Lung (tissue), 9 donors: ENCODE measurements at regions not wholly inside any gene's neighbourhood (a gene's known extent, or its start where the extent isn't known, plus 50 kb on each side); places are given as distances from the start of the nearest gene placed in this dataset.
A peak's percentile ranks its signal among the peaks of the same experiment; 100 is the strongest.
"Not testable (repeated sequence)": the region's sequence is repeated elsewhere in the genome, so short reads cannot be mapped to it uniquely, and the experiment has no call there.

ENCODE experiments used
- ATAC-seq: fragments of 200-7000 bp; cut with Tn5 transposase; one replicate; pipeline ENCODE4 v1.9.1; 2020; ENCODE audit warnings: moderate number of reproducible peaks; ENCODE audit not compliant: insufficient read depth, low FRiP score
- DNase-seq, 3 donors: peaks; one replicate each; pipeline ENCODE4 v3.0.0-alpha.2; 2013 to 2017
- H3K27ac ChIP-seq, 2 donors: one replicate each; pipeline ENCODE4 v1.5.1; 2013; ENCODE audit warnings: mild to moderate bottlenecking in 2 of 2, moderate library complexity in 2 of 2, control low read depth in 1 of 2, inconsistent platforms in 1 of 2, low read depth in 1 of 2, low read length in 1 of 2
- H3K27me3 ChIP-seq, 3 donors: one replicate each; pipeline ENCODE4 v1.5.1; 2013; ENCODE audit warnings: low read length in 2 of 3; ENCODE audit not compliant: control insufficient read depth in 3 of 3, insufficient read depth in 3 of 3
- H3K36me3 ChIP-seq, 4 donors: one replicate each; pipeline ENCODE4 v1.5.1; 2013; ENCODE audit warnings: low read length in 4 of 4, mild to moderate bottlenecking in 1 of 4, moderate library complexity in 1 of 4; ENCODE audit not compliant: control insufficient read depth in 4 of 4, insufficient read depth in 4 of 4
- H3K4me1 ChIP-seq, 5 donors: one replicate each; pipeline ENCODE4 v1.5.1; 2013; ENCODE audit warnings: low read length in 5 of 5, mild to moderate bottlenecking in 2 of 5, moderate library complexity in 1 of 5; ENCODE audit not compliant: control insufficient read depth in 5 of 5, insufficient read depth in 5 of 5
- H3K4me3 ChIP-seq: one replicate; pipeline ENCODE4 v1.5.1; 2013; ENCODE audit warnings: mild to moderate bottlenecking, control low read depth, moderate library complexity
- H3K9ac ChIP-seq, 2 donors: one replicate each; pipeline ENCODE4 v1.5.1; 2013; ENCODE audit warnings: low read length in 2 of 2, control low read depth in 1 of 2; ENCODE audit not compliant: insufficient read depth in 1 of 2
- H3K9me3 ChIP-seq, 4 donors: one replicate each; pipeline ENCODE4 v1.5.1; 2013; ENCODE audit warnings: low read length in 3 of 4, mild to moderate bottlenecking in 1 of 4, moderate library complexity in 1 of 4; ENCODE audit not compliant: control insufficient read depth in 4 of 4, insufficient read depth in 3 of 4
- WGBS, 2 donors: extraction: QIAGEN DNeasy Blood & Tissue Kit; methylation state at CpG; one replicate each; pipeline ENCODE4 v1.1.7; 2013; 5-methylcytosine and 5-hydroxymethylcytosine counted together
- donor health status: Bipolar disorder and iron deficiency.
- donor health status: healthy.
- donor health status: DM: yes; HTN: yes; CAD: no.

DNA sequence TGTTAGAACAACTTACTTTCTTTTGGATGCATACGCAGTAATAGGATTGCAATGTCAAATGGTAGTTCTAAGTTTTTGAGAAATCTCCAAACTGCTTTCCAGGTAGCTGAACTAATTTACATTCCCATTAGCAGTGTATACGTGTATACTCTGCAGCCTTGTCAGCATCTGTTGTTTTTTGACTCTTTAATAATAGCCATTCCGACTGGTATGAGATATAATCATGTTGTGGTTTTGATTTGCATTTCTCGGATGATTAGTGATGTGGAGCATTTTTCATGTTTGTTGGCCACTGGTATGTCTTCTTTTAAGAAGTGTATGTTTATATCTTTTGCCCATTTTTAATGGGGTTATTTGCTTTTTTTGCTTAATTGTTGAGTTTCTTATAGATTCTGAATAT lies 76.9 kb upstream of the HNRNPA1L2 start:
- 87 to 89% methylated on average over 4 of the region's 4 CpGs for WGBS, 2 donors
- H3K36me3 ChIP-seq, H3K4me1 ChIP-seq, H3K27me3 ChIP-seq, H3K4me3 ChIP-seq, H3K9ac ChIP-seq, DNase-seq, ATAC-seq, H3K9me3 ChIP-seq, H3K27ac ChIP-seq: not testable (repeated sequence)

DNA sequence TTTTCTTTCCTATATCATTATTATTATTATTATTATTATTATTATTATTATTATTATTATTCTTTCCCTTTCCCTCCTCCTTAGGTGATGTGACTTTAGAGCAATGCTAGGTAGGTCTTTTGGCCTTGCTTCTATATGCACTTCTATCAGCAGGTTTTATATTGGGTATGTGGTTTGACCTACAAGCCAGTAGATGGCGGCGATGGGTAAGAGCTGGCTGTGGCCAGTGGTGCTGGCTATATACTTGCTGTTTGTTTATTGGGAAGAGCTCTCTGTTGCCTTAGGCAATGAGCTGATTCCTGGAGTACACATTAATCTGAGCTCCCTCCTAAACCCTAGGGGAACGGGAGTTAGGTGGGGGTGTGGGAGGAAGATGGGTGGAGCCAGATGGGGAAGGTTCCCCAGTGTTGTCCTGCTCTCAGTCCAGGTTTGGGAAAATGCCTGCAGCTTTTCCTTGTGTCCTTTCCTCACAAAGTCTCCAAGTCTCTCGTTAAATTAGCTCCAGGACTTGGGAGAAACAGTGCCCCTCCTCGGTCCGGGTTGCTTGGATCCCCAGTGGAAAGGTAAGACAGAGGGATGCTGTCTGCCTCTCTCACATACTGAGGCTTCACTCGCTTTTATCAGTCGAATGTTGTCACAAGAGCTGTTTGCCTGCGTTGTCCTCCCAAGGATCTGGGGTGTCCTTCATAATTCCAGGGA lies 72.2 kb upstream of the HNRNPA1L2 start:
- WGBS, 2 donors: 0 to 4% methylated on average over 1 to 3 of the region's 9 CpGs
- H3K4me3 ChIP-seq, H3K4me1 ChIP-seq: not testable (repeated sequence)

DNA sequence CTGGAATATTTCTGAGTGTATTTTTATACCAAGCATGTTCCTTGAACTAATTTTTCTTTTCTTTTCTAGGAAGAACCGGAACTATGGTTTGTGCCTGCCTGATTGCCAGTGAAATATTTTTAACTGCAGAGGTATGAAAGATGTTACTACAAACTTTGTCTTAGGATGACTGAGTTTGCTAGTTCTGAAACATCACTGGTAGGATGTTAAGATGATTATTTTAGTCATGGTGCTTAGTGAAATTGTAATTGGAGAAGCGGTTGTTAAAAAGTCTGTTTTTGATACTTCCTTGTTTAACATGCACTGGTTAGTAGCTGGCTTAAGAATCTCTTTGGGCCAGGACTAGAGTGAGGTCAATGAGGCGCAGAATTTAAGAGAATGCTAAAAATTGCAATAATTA lies 71.1 kb upstream of the HNRNPA1L2 start:
- ATAC-seq, H3K9ac ChIP-seq, H3K27me3 ChIP-seq, H3K4me1 ChIP-seq, H3K36me3 ChIP-seq, H3K4me3 ChIP-seq, H3K27ac ChIP-seq, DNase-seq, H3K9me3 ChIP-seq: not testable (repeated sequence)
- 96 to 100% methylated on average over 2 of the region's 3 CpGs for WGBS, 2 donors

More for the DNA sequence above, 72.2 kb upstream of the HNRNPA1L2 start:
- not testable (repeated sequence) for H3K27ac ChIP-seq, ATAC-seq, H3K36me3 ChIP-seq, H3K27me3 ChIP-seq, H3K9ac ChIP-seq, H3K9me3 ChIP-seq
- DNase-seq: peak; percentile 35 to 78 (median 39)

DNA sequence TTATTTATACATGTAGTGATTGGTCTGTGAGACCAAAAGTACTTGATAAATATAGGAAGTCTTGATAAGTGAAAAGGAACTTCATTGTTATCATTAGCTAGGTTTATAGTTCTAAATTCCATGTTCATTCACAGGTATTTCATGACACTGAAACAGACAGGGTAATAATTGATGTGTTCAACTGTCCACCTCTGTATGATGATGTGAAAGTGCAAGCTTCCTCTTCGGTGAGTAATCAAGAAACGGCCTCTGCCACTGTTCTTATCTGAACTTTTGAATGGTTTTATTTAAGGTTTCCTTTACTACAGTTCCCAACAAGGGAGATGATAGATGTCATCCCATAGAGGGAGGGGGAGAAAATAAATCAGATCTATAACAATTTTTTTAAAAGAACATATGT lies 59.3 kb upstream of the HNRNPA1L2 start:
- ATAC-seq, H3K4me1 ChIP-seq, H3K27me3 ChIP-seq, H3K9me3 ChIP-seq, H3K36me3 ChIP-seq, H3K27ac ChIP-seq, DNase-seq, H3K9ac ChIP-seq, H3K4me3 ChIP-seq: not testable (repeated sequence)
- 27 to 29% methylated on average over 2 of the region's 2 CpGs for WGBS, 2 donors
